ENCODE measurements at regions not wholly inside any gene's neighbourhood (a gene's known extent, or its start where the extent isn't known, plus 50 kb on each side); places are given as distances from the start of the nearest gene placed in this dataset.

GRCh38 chr13:56102641-56103040, 1038.1 kb upstream of the PRR20A start:
- Histone ChIP-seq H3K27me3 (ENCODE audit: insufficient read depth, low read length) (no peaks in the 10 kb centered on the region), H3K4me3 (ENCODE audit: insufficient read depth, low read depth, low read length) (no peak overlapping the region), H2AFZ (ENCODE audit: low read depth, low read length) (no peak overlapping the region), H3K4me1 (ENCODE audit: insufficient read depth, low read length) (no peaks in the 10 kb centered on the region), H3K4me2 (ENCODE audit: low read length) (no peak overlapping the region), H3K79me2 (ENCODE audit: insufficient read depth, low read length) (no peaks in the 10 kb centered on the region), H3K36me3 (ENCODE audit: insufficient read depth, low read length) (no peaks in the 10 kb centered on the region), H3K9me3 (ENCODE audit: insufficient read depth, low read depth, low read length) (no peaks in the 10 kb centered on the region), H3K9ac (ENCODE audit: low read length) (no peak overlapping the region), H3K27ac (ENCODE audit: low read depth, low read length) (no peak overlapping the region), H4K20me1 (ENCODE audit: insufficient read depth, low read length) (no peaks in the 10 kb centered on the region)
- no peak for TF ChIP-seq EZH2 (IDR thresholded peaks at IDR 0.05; ENCODE audit: insufficient read depth, low read length)
- TF ChIP-seq, protein P1, sequence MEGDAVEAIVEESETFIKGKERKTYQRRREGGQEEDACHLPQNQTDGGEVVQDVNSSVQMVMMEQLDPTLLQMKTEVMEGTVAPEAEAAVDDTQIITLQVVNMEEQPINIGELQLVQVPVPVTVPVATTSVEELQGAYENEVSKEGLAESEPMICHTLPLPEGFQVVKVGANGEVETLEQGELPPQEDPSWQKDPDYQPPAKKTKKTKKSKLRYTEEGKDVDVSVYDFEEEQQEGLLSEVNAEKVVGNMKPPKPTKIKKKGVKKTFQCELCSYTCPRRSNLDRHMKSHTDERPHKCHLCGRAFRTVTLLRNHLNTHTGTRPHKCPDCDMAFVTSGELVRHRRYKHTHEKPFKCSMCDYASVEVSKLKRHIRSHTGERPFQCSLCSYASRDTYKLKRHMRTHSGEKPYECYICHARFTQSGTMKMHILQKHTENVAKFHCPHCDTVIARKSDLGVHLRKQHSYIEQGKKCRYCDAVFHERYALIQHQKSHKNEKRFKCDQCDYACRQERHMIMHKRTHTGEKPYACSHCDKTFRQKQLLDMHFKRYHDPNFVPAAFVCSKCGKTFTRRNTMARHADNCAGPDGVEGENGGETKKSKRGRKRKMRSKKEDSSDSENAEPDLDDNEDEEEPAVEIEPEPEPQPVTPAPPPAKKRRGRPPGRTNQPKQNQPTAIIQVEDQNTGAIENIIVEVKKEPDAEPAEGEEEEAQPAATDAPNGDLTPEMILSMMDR (IDR thresholded peaks at IDR 0.05; ENCODE audit: insufficient read depth, low read depth, low read length): no peak
- Mint-ChIP-seq H3K36me3 (ENCODE audit: low read depth, unreplicated experiment) (no peaks in the 10 kb centered on the region), H3K4me1 (ENCODE audit: low read depth, unreplicated experiment) (no peaks in the 10 kb centered on the region), H3K27ac (ENCODE audit: unreplicated experiment) (no peak overlapping the region), H3K27me3 (ENCODE audit: low read depth, unreplicated experiment) (no peaks in the 10 kb centered on the region), H3K4me3 (ENCODE audit: unreplicated experiment) (no peak overlapping the region), H3K9me3 (ENCODE audit: unreplicated experiment) (no peaks in the 10 kb centered on the region)
- no peak for DNase-seq (ENCODE audit: low read depth)
- no peak for FAIRE-seq

- Histone ChIP-seq H3K4me2 (ENCODE audit: low read length) (no peak overlapping the region), H2AFZ (ENCODE audit: low read depth, low read length) (no peak overlapping the region), H3K27ac (ENCODE audit: low read depth, low read length) (no peak overlapping the region), H4K20me1 (ENCODE audit: insufficient read depth, low read length) (no peaks in the 10 kb centered on the region), H3K9me3 (ENCODE audit: insufficient read depth, low read depth, low read length) (peaks cover 2% of the 10 kb centered on the region), H3K9ac (ENCODE audit: low read length) (no peak overlapping the region), H3K36me3 (ENCODE audit: insufficient read depth, low read length) (no peaks in the 10 kb centered on the region), H3K79me2 (ENCODE audit: insufficient read depth, low read length) (no peaks in the 10 kb centered on the region), H3K4me1 (ENCODE audit: insufficient read depth, low read length) (no peaks in the 10 kb centered on the region), H3K4me3 (ENCODE audit: insufficient read depth, low read depth, low read length) (no peak overlapping the region), H3K27me3 (ENCODE audit: insufficient read depth, low read length) (no peaks in the 10 kb centered on the region)
- no peaks in the 10 kb centered on the region for H3K36me3 Mint-ChIP-seq (ENCODE audit: low read depth, unreplicated experiment)
- DNase-seq (ENCODE audit: low read depth): no peak
- no peak for FAIRE-seq
- no peak overlapping the region for H3K4me3 Mint-ChIP-seq (ENCODE audit: unreplicated experiment)
- H3K9me3 Mint-ChIP-seq (ENCODE audit: unreplicated experiment): no peaks in the 10 kb centered on the region
- no peaks in the 10 kb centered on the region for H3K27me3 Mint-ChIP-seq (ENCODE audit: low read depth, unreplicated experiment)
- no peaks in the 10 kb centered on the region for H3K4me1 Mint-ChIP-seq (ENCODE audit: low read depth, unreplicated experiment)
- H3K27ac Mint-ChIP-seq (ENCODE audit: unreplicated experiment): no peak overlapping the region
- TF ChIP-seq, protein P1 (IDR thresholded peaks at IDR 0.05; ENCODE audit: insufficient read depth, low read depth, low read length): no peak
- TF ChIP-seq EZH2 (IDR thresholded peaks at IDR 0.05; ENCODE audit: insufficient read depth, low read length): no peak
These were observed 1030.0 kb upstream of the PRR20A start for GRCh38 chr13:56110751-56111150.

DNA sequence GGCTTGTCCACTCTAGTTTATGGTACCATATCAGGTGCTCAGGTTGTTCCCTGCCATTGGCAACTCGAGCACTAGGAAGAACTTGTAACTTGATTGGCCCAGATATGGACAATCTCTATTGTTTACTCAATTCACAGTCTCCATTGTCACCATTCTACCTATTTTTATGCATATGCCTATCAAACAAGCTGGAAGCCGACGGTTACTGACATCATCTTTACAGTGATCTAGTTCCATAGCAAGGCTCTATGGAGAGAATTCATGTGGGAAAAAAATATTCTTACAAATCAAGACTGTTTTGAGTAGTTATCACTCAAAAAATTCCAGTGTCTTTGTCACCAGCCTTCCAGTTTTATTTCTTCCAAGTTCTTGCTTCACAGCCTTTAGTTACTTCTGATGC, 1006.2 kb upstream of the PRR20A start:
- Histone ChIP-seq H2AFZ (ENCODE audit: low read depth, low read length) (no peak overlapping the region), H3K27me3 (ENCODE audit: insufficient read depth, low read length) (no peaks in the 10 kb centered on the region), H3K4me3 (ENCODE audit: insufficient read depth, low read depth, low read length) (no peak overlapping the region), H3K9me3 (ENCODE audit: insufficient read depth, low read depth, low read length) (no peaks in the 10 kb centered on the region), H4K20me1 (ENCODE audit: insufficient read depth, low read length) (no peaks in the 10 kb centered on the region), H3K9ac (ENCODE audit: low read length) (no peak overlapping the region), H3K4me2 (ENCODE audit: low read length) (no peak overlapping the region), H3K4me1 (ENCODE audit: insufficient read depth, low read length) (no peaks in the 10 kb centered on the region), H3K79me2 (ENCODE audit: insufficient read depth, low read length) (no peaks in the 10 kb centered on the region), H3K27ac (ENCODE audit: low read depth, low read length) (no peak overlapping the region), H3K36me3 (ENCODE audit: insufficient read depth, low read length) (no peaks in the 10 kb centered on the region)
- FAIRE-seq (no peak), DNase-seq (ENCODE audit: low read depth) (no peak)
- H3K9me3 Mint-ChIP-seq (ENCODE audit: unreplicated experiment): peaks cover 3% of the 10 kb centered on the region
- no peaks in the 10 kb centered on the region for H3K4me1 Mint-ChIP-seq (ENCODE audit: low read depth, unreplicated experiment)
- no peak overlapping the region for H3K4me3 Mint-ChIP-seq (ENCODE audit: unreplicated experiment)
- no peaks in the 10 kb centered on the region for H3K27me3 Mint-ChIP-seq (ENCODE audit: low read depth, unreplicated experiment)
- H3K36me3 Mint-ChIP-seq (ENCODE audit: low read depth, unreplicated experiment): no peaks in the 10 kb centered on the region
- no peak overlapping the region for H3K27ac Mint-ChIP-seq (ENCODE audit: unreplicated experiment)
- TF ChIP-seq EZH2 (IDR thresholded peaks at IDR 0.05; ENCODE audit: insufficient read depth, low read length): no peak
- TF ChIP-seq, protein P1 (IDR thresholded peaks at IDR 0.05; ENCODE audit: insufficient read depth, low read depth, low read length): no peak

All from astrocyte (in vitro differentiated cells and primary cell).